ENCODE measurements at regions not wholly inside any gene's neighbourhood (a gene's known extent, or its start where the extent isn't known, plus 50 kb on each side); places are given as distances from the start of the nearest gene placed in this dataset.

DNA sequence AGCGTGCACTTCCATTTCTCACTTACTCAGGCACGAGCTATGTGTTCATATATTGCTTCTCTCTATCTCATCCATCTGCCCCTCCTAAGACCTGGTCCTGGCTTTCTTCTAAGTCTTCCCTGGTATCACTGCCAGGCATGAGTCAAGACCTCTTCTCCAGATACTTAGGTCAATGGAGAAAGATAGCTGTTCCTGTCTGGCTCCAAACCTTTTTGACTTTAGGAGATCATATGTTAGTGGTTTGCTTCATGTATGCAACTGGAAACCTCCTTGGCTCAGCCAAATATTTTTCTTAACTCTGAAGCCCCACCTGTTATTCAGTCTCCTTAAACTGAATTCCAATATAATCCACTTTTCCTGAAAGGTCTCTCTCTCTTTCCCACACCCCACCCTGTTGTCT, 211.6 kb upstream of the PTBP2 start:
- Histone ChIP-seq H3K4me3 (ENCODE audit: low read length) (no peak overlapping the region), H3K27ac (ENCODE audit: low read length) (no peak overlapping the region), H3K4me1 (ENCODE audit: insufficient read depth, low read length) (peaks cover 9% of the 10 kb centered on the region; the same call in 1 of the 2 replicates), H3K9ac (ENCODE audit: low read depth, low read length) (no peak overlapping the region), H3K9me3 (ENCODE audit: insufficient read depth, low read depth, low read length) (no peaks in the 10 kb centered on the region), H3K27me3 (ENCODE audit: insufficient read depth, low read length) (no peaks in the 10 kb centered on the region), H3K36me3 (ENCODE audit: insufficient read depth, low read depth, low read length) (no peaks in the 10 kb centered on the region)

DNA sequence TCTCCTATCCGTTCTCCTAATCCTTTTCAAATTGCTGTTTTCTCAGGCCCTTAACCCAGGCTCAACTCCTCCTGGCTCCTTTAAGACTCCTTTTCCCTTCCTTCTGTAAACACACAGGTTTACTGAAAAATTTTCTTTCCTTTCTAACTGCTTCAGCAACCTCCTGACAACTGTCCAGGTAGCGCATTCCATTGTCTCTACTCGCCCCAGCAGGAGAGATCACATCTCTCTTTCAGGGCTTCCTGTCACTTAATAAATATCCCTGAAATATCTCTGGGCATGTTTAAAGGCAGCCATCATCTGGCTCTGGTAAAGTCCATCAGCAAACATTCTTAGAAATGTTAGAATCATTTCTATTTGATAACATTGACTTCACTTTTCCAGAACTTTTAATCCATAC, 211.2 kb upstream of the PTBP2 start:
- H3K4me3 ChIP-seq (ENCODE audit: low read length) = no peak overlapping the region
- no peaks in the 10 kb centered on the region for H3K27me3 ChIP-seq (ENCODE audit: insufficient read depth, low read length)
- peaks cover 9% of the 10 kb centered on the region; the same call in 1 of the 2 replicates for H3K4me1 ChIP-seq (ENCODE audit: insufficient read depth, low read length)

DNA sequence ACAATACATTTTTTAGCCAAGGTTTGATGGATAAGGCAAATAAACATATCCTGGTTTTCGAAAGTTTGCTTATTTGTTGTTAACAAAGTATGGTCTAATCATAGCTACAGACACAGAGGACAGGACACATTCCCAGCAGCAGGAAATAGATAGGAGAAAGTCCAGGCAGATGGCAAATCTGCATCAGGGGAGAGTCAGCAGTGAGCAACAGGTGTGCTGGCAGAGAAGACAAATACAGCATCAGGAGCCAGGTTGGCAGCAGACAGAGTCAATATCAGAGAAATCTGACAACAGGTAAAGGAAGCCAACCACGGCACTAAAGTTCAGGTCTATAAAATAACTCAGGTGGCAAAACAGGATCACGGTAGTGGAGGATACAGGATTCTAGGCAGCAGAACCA, 210.7 kb upstream of the PTBP2 start:
- Histone ChIP-seq H3K9me3 (ENCODE audit: insufficient read depth, low read depth, low read length) (no peaks in the 10 kb centered on the region), H3K9ac (ENCODE audit: low read depth, low read length) (no peak overlapping the region), H3K27ac (ENCODE audit: low read length) (no peak overlapping the region), H3K27me3 (ENCODE audit: insufficient read depth, low read length) (no peaks in the 10 kb centered on the region), H3K36me3 (ENCODE audit: insufficient read depth, low read depth, low read length) (no peaks in the 10 kb centered on the region), H3K4me1 (ENCODE audit: insufficient read depth, low read length) (peaks cover 9% of the 10 kb centered on the region; the same call in 1 of the 2 replicates), H3K4me3 (ENCODE audit: low read length) (no peak overlapping the region)

More for the DNA sequence above, 211.2 kb upstream of the PTBP2 start:
- no peak overlapping the region for H3K27ac ChIP-seq (ENCODE audit: low read length)
- H3K9me3 ChIP-seq (ENCODE audit: insufficient read depth, low read depth, low read length) = no peaks in the 10 kb centered on the region
- H3K9ac ChIP-seq (ENCODE audit: low read depth, low read length) = no peak overlapping the region
- no peaks in the 10 kb centered on the region for H3K36me3 ChIP-seq (ENCODE audit: insufficient read depth, low read depth, low read length)

DNA sequence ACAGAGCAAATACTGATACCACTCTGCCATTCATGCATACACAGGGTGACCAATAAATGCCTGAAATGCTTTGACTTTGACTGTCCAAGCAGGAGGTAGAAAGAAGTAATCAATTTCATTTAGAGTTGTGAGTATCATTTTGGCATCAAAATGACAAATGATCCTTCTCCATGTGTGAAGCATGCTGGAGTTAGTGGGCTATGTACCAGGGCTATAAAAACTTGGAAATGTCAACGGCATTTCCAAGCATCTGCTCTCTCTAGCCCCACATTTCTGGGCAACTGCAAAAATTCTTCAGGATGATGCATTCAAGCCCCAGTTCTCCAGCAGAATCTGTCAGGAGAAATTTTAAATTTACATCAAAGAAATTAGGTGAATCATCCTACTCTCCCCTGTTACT, 208.4 kb upstream of the PTBP2 start:
- Histone ChIP-seq H3K4me1 (ENCODE audit: insufficient read depth, low read length) (peaks cover 9% of the 10 kb centered on the region; the same call in 1 of the 2 replicates), H3K36me3 (ENCODE audit: insufficient read depth, low read depth, low read length) (no peaks in the 10 kb centered on the region), H3K9ac (ENCODE audit: low read depth, low read length) (no peak overlapping the region), H3K27ac (ENCODE audit: low read length) (no peak overlapping the region), H3K4me3 (ENCODE audit: low read length) (no peak overlapping the region), H3K9me3 (ENCODE audit: insufficient read depth, low read depth, low read length) (no peaks in the 10 kb centered on the region), H3K27me3 (ENCODE audit: insufficient read depth, low read length) (no peaks in the 10 kb centered on the region)

DNA sequence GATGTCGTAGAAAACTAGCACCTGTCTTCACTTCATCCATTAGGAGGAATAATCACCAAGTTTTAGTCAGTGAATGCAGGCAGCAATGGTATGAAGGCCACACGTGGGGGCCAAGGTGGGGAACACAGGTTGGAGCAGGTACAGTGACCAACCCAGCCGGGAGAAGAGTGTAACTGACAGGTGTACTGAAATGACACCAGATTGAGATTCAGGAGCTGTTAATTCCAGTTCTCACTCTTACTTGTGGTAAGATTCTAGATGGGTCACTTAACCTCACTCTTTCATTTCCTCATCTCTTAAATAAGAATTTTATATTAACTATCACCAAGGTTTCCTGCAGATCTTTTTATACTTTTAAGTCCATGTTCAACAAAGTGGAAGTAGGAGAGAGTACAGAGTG, 206.2 kb upstream of the PTBP2 start:
- H3K9me3 ChIP-seq (ENCODE audit: insufficient read depth, low read depth, low read length) = no peaks in the 10 kb centered on the region
- H3K4me3 ChIP-seq (ENCODE audit: low read length) = no peak overlapping the region
- no peak overlapping the region for H3K27ac ChIP-seq (ENCODE audit: low read length)
- no peak overlapping the region for H3K9ac ChIP-seq (ENCODE audit: low read depth, low read length)
- no peaks in the 10 kb centered on the region for H3K27me3 ChIP-seq (ENCODE audit: insufficient read depth, low read length)
- no peaks in the 10 kb centered on the region for H3K36me3 ChIP-seq (ENCODE audit: insufficient read depth, low read depth, low read length)
- H3K4me1 ChIP-seq (ENCODE audit: insufficient read depth, low read length) = peaks cover 12% of the 10 kb centered on the region; the same call in 1 of the 2 replicates

DNA sequence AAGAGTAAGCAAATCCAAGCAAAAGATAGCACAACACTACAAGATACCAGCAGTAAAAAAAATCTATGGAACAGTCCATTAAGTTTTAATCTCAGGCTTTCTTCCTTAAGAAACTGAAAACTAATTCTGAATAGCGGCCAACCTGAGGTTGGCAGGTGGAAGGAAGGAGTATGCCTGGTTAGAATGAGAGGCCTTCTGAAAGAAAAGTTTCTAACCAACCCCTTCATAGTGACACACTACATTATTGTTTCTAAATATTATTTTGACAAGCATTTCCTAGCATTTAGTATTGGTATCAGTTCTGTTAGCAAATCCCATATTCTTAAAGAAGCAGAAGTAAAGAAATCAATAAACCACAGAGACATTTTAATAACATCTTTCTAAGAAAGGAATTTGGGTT, 205.7 kb upstream of the PTBP2 start:
- Histone ChIP-seq H3K27me3 (ENCODE audit: insufficient read depth, low read length) (no peaks in the 10 kb centered on the region), H3K27ac (ENCODE audit: low read length) (no peak overlapping the region), H3K9me3 (ENCODE audit: insufficient read depth, low read depth, low read length) (no peaks in the 10 kb centered on the region), H3K9ac (ENCODE audit: low read depth, low read length) (no peak overlapping the region), H3K36me3 (ENCODE audit: insufficient read depth, low read depth, low read length) (no peaks in the 10 kb centered on the region), H3K4me1 (ENCODE audit: insufficient read depth, low read length) (peaks cover 13% of the 10 kb centered on the region; the same call in 1 of the 2 replicates), H3K4me3 (ENCODE audit: low read length) (no peak overlapping the region)

DNA sequence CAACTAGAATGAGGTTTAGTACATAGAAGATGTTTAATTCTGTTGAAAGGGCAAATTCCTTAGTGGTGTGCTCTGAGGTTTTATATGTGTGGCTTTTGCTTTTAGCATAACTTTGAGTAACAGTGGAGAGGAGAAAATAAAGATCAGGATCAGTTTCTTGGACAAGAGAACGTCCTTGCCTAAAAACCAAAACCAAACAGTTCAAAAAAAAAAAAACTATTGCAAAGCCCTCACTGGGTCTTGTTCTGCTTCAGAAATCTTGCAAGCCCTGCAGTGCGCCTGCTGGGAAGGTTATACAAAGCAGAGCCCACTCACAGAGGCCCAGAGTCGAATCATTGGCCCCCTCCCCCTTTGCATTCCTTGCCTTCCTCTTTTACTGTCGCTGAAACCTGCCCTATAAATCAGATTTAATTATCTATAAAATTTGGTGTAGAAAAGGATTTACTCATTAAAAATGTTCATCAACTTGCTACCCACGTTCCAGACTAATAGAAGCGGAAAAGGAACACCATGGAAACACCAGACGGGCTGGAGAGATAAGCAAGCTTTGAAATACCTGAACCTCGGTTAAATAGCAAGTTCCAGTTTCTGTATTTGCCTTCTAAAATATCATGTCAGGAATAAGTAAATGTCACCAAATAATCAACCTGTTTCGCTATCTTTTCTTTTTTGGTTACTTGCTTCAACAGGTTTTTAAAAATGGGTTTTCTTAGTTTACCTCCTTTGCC, 201.6 kb upstream of the PTBP2 start:
- Histone ChIP-seq H3K36me3 (ENCODE audit: insufficient read depth, low read depth, low read length) (no peaks in the 10 kb centered on the region), H3K27me3 (ENCODE audit: insufficient read depth, low read length) (no peaks in the 10 kb centered on the region), H3K27ac (ENCODE audit: low read length) (peak overlapping the region; percentile 17), H3K4me1 (ENCODE audit: insufficient read depth, low read length) (peaks cover 50% of the 10 kb centered on the region), H3K4me3 (ENCODE audit: low read length) (no peak overlapping the region), H3K9ac (ENCODE audit: low read depth, low read length) (peak overlapping the region; percentile 28; the same call in 1 of the 2 replicates), H3K9me3 (ENCODE audit: insufficient read depth, low read depth, low read length) (no peaks in the 10 kb centered on the region)

DNA sequence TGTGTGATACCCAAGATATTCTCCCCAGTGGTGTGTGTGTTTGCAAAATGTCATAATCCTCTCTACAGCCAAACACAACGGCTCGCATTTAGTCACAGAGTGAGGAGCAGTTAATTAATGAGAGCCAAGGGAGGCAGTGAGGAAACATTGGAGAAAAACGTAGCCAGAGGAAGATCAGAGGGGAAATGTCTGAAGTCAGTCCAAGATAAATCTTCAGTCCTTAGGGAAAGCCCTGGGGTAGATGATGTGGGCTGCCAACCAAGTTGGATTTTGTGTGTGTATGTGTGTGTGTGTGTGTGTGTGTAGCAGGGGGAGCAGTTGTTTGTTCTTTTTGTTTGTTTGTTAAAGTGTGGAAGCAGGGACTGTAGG, 201.0 kb upstream of the PTBP2 start:
- Histone ChIP-seq H3K4me1 (ENCODE audit: insufficient read depth, low read length) (peaks cover 54% of the 10 kb centered on the region), H3K36me3 (ENCODE audit: insufficient read depth, low read depth, low read length) (no peaks in the 10 kb centered on the region), H3K27me3 (ENCODE audit: insufficient read depth, low read length) (no peaks in the 10 kb centered on the region), H3K4me3 (ENCODE audit: low read length) (no peak overlapping the region), H3K27ac (ENCODE audit: low read length) (peak overlapping the region; percentile 17), H3K9me3 (ENCODE audit: insufficient read depth, low read depth, low read length) (no peaks in the 10 kb centered on the region), H3K9ac (ENCODE audit: low read depth, low read length) (peak overlapping the region; percentile 28; the same call in 1 of the 2 replicates)

DNA sequence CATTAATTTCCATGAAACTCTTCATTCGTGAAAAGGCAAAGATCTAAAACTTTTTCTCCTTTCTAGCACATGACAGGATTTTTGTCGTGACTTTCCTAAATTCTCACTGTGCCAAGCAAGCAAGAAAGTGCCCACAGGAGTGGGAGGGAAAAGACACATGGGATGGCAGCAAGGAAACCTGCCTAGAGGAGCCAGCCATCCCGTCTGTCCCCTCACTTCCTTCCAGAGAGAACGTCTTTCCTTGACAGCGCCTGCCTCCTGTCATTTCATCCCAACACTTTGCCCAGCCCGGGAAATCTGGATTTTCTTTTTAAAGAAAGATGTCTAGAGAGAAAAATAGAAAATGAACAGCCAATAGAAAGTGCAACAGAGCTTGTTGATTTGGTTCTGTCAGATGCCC, 200.6 kb upstream of the PTBP2 start:
- Histone ChIP-seq H3K9me3 (ENCODE audit: insufficient read depth, low read depth, low read length) (no peaks in the 10 kb centered on the region), H3K27me3 (ENCODE audit: insufficient read depth, low read length) (no peaks in the 10 kb centered on the region), H3K9ac (ENCODE audit: low read depth, low read length) (peak overlapping the region; percentile 28; the same call in 1 of the 2 replicates), H3K27ac (ENCODE audit: low read length) (peak overlapping the region; percentile 17), H3K4me1 (ENCODE audit: insufficient read depth, low read length) (peaks cover 54% of the 10 kb centered on the region), H3K36me3 (ENCODE audit: insufficient read depth, low read depth, low read length) (no peaks in the 10 kb centered on the region), H3K4me3 (ENCODE audit: low read length) (no peak overlapping the region)

DNA sequence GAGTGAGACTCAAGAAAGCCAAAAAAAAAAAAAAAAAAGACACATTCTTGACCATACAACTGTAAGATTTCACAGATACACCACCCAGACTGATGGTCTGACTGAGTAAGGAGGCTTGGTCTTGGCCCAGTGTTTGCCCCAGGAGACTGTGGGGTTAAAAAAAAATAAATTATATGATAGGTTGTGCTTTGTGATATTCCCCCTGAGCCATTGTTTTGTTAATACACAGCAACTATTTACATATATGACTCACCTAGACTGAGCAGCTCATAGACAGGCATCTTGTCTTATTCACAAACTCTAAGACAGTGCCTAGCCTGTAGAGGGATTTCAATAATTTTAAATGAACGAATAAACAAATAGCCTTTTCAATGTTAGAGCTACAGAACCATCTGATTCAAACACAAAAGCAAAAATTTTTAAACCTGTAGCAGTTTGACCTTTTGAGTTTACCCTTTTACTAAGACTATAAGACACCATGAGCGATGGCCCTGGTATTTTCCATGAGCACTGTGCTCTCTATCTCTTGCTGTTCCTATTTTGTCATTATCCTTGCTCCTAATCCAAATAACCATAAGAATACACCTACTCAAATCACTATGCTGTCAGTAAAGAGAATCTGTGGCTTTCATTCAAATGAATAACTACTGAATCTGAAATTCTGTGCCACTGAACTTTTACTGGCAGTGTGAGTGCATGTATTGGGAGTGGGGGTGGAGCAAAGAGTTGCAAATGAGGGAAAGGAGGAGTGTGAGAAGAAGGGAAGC, 199.4 kb upstream of the PTBP2 start:
- Histone ChIP-seq H3K4me3 (ENCODE audit: low read length) (peak overlapping the region; percentile 33), H3K4me1 (ENCODE audit: insufficient read depth, low read length) (peaks cover 54% of the 10 kb centered on the region), H3K9ac (ENCODE audit: low read depth, low read length) (peak overlapping the region; percentile 4; the same call in 1 of the 2 replicates), H3K9me3 (ENCODE audit: insufficient read depth, low read depth, low read length) (no peaks in the 10 kb centered on the region), H3K36me3 (ENCODE audit: insufficient read depth, low read depth, low read length) (no peaks in the 10 kb centered on the region), H3K27me3 (ENCODE audit: insufficient read depth, low read length) (no peaks in the 10 kb centered on the region), H3K27ac (ENCODE audit: low read length) (peak overlapping the region; percentile 96)

DNA sequence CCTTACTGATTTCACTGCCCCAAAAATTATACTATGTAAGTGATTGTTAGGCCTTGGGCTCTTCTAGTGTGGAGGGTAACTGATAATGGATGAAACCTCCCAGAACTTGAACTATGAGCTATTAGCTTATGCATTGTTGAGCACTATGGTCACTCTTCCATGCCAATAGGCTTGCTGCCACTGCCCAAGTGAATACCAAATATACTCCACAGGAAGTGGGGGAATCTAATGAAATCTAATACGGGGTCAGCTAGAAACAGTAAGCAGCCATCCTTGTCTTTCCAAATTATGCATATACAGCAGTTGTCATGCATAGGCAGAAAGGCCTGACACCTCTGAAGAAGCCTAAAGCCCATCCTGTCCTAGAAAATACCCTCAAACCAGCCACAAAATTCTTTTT, 198.7 kb upstream of the PTBP2 start:
- peak overlapping the region; percentile 96 for H3K27ac ChIP-seq (ENCODE audit: low read length)
- H3K27me3 ChIP-seq (ENCODE audit: insufficient read depth, low read length) = no peaks in the 10 kb centered on the region
- peaks cover 2% of the 10 kb centered on the region; the same call in 1 of the 2 replicates for H3K9me3 ChIP-seq (ENCODE audit: insufficient read depth, low read depth, low read length)
- H3K4me3 ChIP-seq (ENCODE audit: low read length) = peak overlapping the region; percentile 33
- H3K4me1 ChIP-seq (ENCODE audit: insufficient read depth, low read length) = peaks cover 54% of the 10 kb centered on the region
- peak overlapping the region; percentile 4; the same call in 1 of the 2 replicates for H3K9ac ChIP-seq (ENCODE audit: low read depth, low read length)
- no peaks in the 10 kb centered on the region for H3K36me3 ChIP-seq (ENCODE audit: insufficient read depth, low read depth, low read length)
